ENCODE measurements at regions not wholly inside any gene's neighbourhood (a gene's known extent, or its start where the extent isn't known, plus 50 kb on each side); places are given as distances from the start of the nearest gene placed in this dataset.

DNA sequence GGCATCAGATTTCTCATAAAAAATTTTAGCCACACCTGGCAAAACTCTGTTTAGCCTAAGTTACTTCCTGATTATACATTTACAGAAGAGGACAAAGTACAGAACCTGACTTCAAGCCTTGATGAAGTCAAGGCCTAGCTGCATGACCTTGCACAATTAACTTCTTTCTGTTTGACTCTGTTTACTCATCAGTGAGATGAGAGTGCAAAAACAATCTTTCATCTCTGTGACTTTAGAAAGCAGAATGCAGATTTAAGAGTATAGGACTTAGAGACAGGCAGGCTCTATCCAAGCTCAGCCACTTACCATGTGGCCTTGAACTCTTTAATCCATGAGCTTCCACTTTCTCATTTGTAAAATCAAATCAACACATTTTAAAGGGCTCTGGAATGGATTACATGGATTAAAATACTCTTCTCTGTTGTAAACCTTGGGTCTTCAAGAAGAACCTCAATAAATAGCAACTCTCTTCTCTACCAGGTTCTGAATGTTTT lies 1178.9 kb downstream of the FLRT2 start:
- H3K36me3 ChIP-seq (ENCODE audit: control insufficient read depth, insufficient read depth, low read length), result no peaks in the 10 kb centered on the region
- intact Hi-C loops (cut with micrococcal nuclease), result no loop called here
- H3K27ac ChIP-seq (ENCODE audit: low read length), result no peak overlapping the region
- no peak overlapping the region for H3K27ac Mint-ChIP-seq
- no peaks in the 10 kb centered on the region for H3K4me1 ChIP-seq (ENCODE audit: control insufficient read depth, insufficient read depth, low read length)
- no peaks in the 10 kb centered on the region for H3K9me3 ChIP-seq (ENCODE audit: control insufficient read depth, insufficient read depth, low read length)
- no peak for DNase-seq
- H3K4me3 Mint-ChIP-seq, result no peak overlapping the region
- no peak for ATAC-seq
- no peak overlapping the region for H3K4me3 ChIP-seq (ENCODE audit: low read length)
- TF ChIP-seq, protein P1, sequence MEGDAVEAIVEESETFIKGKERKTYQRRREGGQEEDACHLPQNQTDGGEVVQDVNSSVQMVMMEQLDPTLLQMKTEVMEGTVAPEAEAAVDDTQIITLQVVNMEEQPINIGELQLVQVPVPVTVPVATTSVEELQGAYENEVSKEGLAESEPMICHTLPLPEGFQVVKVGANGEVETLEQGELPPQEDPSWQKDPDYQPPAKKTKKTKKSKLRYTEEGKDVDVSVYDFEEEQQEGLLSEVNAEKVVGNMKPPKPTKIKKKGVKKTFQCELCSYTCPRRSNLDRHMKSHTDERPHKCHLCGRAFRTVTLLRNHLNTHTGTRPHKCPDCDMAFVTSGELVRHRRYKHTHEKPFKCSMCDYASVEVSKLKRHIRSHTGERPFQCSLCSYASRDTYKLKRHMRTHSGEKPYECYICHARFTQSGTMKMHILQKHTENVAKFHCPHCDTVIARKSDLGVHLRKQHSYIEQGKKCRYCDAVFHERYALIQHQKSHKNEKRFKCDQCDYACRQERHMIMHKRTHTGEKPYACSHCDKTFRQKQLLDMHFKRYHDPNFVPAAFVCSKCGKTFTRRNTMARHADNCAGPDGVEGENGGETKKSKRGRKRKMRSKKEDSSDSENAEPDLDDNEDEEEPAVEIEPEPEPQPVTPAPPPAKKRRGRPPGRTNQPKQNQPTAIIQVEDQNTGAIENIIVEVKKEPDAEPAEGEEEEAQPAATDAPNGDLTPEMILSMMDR (IDR thresholded peaks at IDR 0.05), result no peak
- no peaks in the 10 kb centered on the region for H3K4me1 Mint-ChIP-seq
- H3K27me3 Mint-ChIP-seq (ENCODE audit: low read depth in 2 of 2), result no peaks in the 10 kb centered on the region
- no peaks in the 10 kb centered on the region for H3K36me3 Mint-ChIP-seq
- H3K9me3 Mint-ChIP-seq, result peaks cover 2 to 7% of the 10 kb centered on the region in 2 donors
- H3K27me3 ChIP-seq (ENCODE audit: control insufficient read depth, insufficient read depth, low read length), result no peaks in the 10 kb centered on the region

DNA sequence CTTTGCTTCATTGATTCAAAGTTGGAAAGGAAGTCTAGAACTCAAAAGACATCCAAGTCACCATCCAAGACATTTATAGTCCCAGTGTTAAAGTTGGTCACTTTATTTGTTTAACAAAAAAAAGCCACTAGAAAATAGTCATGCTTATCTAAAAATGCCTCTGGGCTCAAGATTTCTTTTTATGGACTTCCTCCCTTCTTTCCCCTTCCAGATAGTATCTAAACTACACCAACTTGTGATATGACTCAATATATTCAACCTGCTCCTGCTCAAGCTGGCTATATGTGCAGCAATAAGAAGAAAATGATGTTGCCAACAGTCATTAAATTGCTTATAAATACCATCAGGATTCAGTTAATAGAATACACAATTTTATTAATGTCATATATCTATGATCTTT lies 1177.1 kb downstream of the FLRT2 start:
- Mint-ChIP-seq H3K4me3 (no peak overlapping the region), H3K4me1 (no peaks in the 10 kb centered on the region), H3K27me3 (ENCODE audit: low read depth in 2 of 2) (no peaks in the 10 kb centered on the region), H3K9me3 (peaks cover 2 to 7% of the 10 kb centered on the region in 2 donors), H3K36me3 (no peaks in the 10 kb centered on the region), H3K27ac (no peak overlapping the region)
- H3K9me3 ChIP-seq (ENCODE audit: control insufficient read depth, insufficient read depth, low read length), result no peaks in the 10 kb centered on the region
- TF ChIP-seq, protein P1 (IDR thresholded peaks at IDR 0.05), result no peak
- no peaks in the 10 kb centered on the region for H3K4me1 ChIP-seq (ENCODE audit: control insufficient read depth, insufficient read depth, low read length)
- DNase-seq (no peak), ATAC-seq (no peak)
- no peaks in the 10 kb centered on the region for H3K27me3 ChIP-seq (ENCODE audit: control insufficient read depth, insufficient read depth, low read length)
- no peak overlapping the region for H3K4me3 ChIP-seq (ENCODE audit: low read length)
- intact Hi-C loops (cut with micrococcal nuclease), result no loop called here
- no peaks in the 10 kb centered on the region for H3K36me3 ChIP-seq (ENCODE audit: control insufficient read depth, insufficient read depth, low read length)
- H3K27ac ChIP-seq (ENCODE audit: low read length), result no peak overlapping the region

DNA sequence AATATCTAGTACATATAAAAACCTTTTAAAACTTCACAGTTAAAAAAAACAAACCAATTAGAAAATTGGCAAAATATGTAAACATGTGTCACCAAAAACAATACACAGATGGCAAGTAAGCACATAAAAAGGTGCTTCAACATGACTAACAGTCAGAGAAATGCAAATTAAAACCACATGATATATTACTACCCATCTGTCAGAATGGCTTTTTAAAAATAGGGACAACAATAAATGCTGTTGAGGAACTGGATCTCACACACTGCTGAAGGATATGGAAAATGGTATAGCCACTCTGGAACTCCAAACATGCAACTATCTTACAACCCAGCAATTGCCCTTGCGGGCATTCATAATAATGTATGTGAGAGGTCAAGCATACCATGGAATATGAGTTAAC lies 1153.6 kb downstream of the FLRT2 start:
- H3K9me3 Mint-ChIP-seq, result peaks cover 3% of the 10 kb centered on the region in 2 donors

DNA sequence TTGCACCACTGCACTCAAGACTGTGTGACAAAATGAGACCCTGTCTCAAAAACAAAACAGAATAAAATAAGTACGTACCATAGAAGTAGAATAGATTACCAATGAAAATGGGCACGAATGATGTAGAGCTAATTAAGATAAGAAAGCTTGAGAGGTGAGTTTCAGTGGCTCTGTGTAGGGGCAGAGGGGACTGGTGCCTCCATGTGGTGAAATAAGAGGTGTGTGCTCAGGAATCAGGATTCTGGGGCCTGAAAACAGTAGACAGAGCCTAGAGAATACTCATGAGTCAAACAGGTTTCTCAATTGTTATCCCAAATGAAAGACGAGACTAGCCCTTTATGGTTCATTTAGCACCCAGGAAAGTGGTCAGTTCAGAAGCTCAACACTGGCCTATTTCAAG lies 1145.1 kb downstream of the FLRT2 start:
- Mint-ChIP-seq H3K27me3 (ENCODE audit: low read depth in 2 of 2) (no peaks in the 10 kb centered on the region), H3K4me1 (no peaks in the 10 kb centered on the region), H3K36me3 (no peaks in the 10 kb centered on the region), H3K4me3 (no peak overlapping the region), H3K27ac (no peak overlapping the region), H3K9me3 (peaks cover 3 to 5% of the 10 kb centered on the region in 2 donors)
- no peak for ATAC-seq
- H3K4me1 ChIP-seq (ENCODE audit: control insufficient read depth, insufficient read depth, low read length), result no peaks in the 10 kb centered on the region
- H3K27ac ChIP-seq (ENCODE audit: low read length), result no peak overlapping the region
- TF ChIP-seq, protein P1 (IDR thresholded peaks at IDR 0.05), result no peak
- no peaks in the 10 kb centered on the region for H3K36me3 ChIP-seq (ENCODE audit: control insufficient read depth, insufficient read depth, low read length)
- 84% methylated on average over 3 of the region's 3 CpGs for WGBS (ENCODE audit: insufficient coverage)
- intact Hi-C loops (cut with micrococcal nuclease), result no loop called here
- H3K4me3 ChIP-seq (ENCODE audit: low read length), result no peak overlapping the region
- H3K9me3 ChIP-seq (ENCODE audit: control insufficient read depth, insufficient read depth, low read length), result no peaks in the 10 kb centered on the region
- H3K27me3 ChIP-seq (ENCODE audit: control insufficient read depth, insufficient read depth, low read length), result no peaks in the 10 kb centered on the region
- DNase-seq, result no peak

More for the DNA sequence above, 1153.6 kb downstream of the FLRT2 start:
- Histone ChIP-seq H3K4me3 (ENCODE audit: low read length) (no peak overlapping the region), H3K9me3 (ENCODE audit: control insufficient read depth, insufficient read depth, low read length) (no peaks in the 10 kb centered on the region), H3K36me3 (ENCODE audit: control insufficient read depth, insufficient read depth, low read length) (no peaks in the 10 kb centered on the region), H3K27ac (ENCODE audit: low read length) (no peak overlapping the region), H3K4me1 (ENCODE audit: control insufficient read depth, insufficient read depth, low read length) (no peaks in the 10 kb centered on the region), H3K27me3 (ENCODE audit: control insufficient read depth, insufficient read depth, low read length) (no peaks in the 10 kb centered on the region)
- ATAC-seq, result no peak
- no CpG with 5 or more reads among the region's 1 CpG for WGBS (ENCODE audit: insufficient coverage)
- H3K36me3 Mint-ChIP-seq, result no peaks in the 10 kb centered on the region
- no peak for DNase-seq
- no peaks in the 10 kb centered on the region for H3K4me1 Mint-ChIP-seq
- no peak overlapping the region for H3K27ac Mint-ChIP-seq
- intact Hi-C loops (cut with micrococcal nuclease), result no loop called here
- H3K27me3 Mint-ChIP-seq (ENCODE audit: low read depth in 2 of 2), result no peaks in the 10 kb centered on the region
- TF ChIP-seq, protein P1 (IDR thresholded peaks at IDR 0.05), result no peak
- no peak overlapping the region for H3K4me3 Mint-ChIP-seq
